Keratinocyte (primary cell): ENCODE measurements at regions not wholly inside any gene's neighbourhood (a gene's known extent, or its start where the extent isn't known, plus 50 kb on each side); places are given as distances from the start of the nearest gene placed in this dataset.

ENCODE experiments used
- DNase-seq: peaks from one replicate; pipeline ENCODE4 v3.0.0-alpha.2; 2011; ENCODE audit warnings: low read depth, missing footprints, low spot score
- FAIRE-seq: peaks from 2 replicates; lab custom pipeline; 2011; peaks lifted over from hg19 to GRCh38; lab: Jason Lieb, UNC
- H2AFZ ChIP-seq: 2 replicates; pipeline ENCODE4 v1.6.0; 2012; ENCODE audit warnings: low read length, control low read depth, inconsistent platforms; ENCODE audit not compliant: control insufficient read depth
- H3K27ac ChIP-seq: 2 replicates; pipeline ENCODE4 v1.5.1; 2011; ENCODE audit warnings: low read length; ENCODE audit not compliant: control insufficient read depth, insufficient read depth
- H3K27me3 ChIP-seq: 3 replicates; pipeline ENCODE4 v1.6.0; 2011; ENCODE audit warnings: low read length; ENCODE audit not compliant: control insufficient read depth, insufficient read depth; ENCODE audit errors: extremely low read depth
- H3K36me3 ChIP-seq, 2 experiments: 2 replicates in 1 of 2; 3 replicates in 1 of 2; pipeline ENCODE4 v1.5.1; 2011; ENCODE audit warnings: low read length in 2 of 2, mild to moderate bottlenecking in 1 of 2; ENCODE audit not compliant: control insufficient read depth in 2 of 2, insufficient read depth in 2 of 2; ENCODE audit errors: extremely low read depth in 1 of 2
- H3K4me1 ChIP-seq: 3 replicates; pipeline ENCODE4 v1.5.1; 2011; ENCODE audit warnings: low read length; ENCODE audit not compliant: control insufficient read depth, insufficient read depth; ENCODE audit errors: extremely low read depth
- H3K4me2 ChIP-seq: 3 replicates; pipeline ENCODE4 v1.6.0; 2011; ENCODE audit warnings: low read depth, low read length; ENCODE audit not compliant: control insufficient read depth, insufficient read depth; ENCODE audit errors: extremely low read depth
- H3K4me3 ChIP-seq, 3 experiments: fragments of 200-600 bp in 1 of 3; sonication (generic) in 1 of 3; 2 replicates in 2 of 3; 3 replicates in 1 of 3; pipeline ENCODE4 v1.5.1; 2011 to 2016; ENCODE audit warnings: low read length in 3 of 3, mild to moderate bottlenecking in 3 of 3, control low read depth in 2 of 3, inconsistent platforms in 1 of 3, low read depth in 1 of 3, mixed read lengths in 1 of 3, mixed run types in 1 of 3, moderate library complexity in 1 of 3; ENCODE audit not compliant: control insufficient read depth in 2 of 3, insufficient read depth in 2 of 3; ENCODE audit errors: extremely low read depth in 1 of 3
- H3K79me2 ChIP-seq: 2 replicates; pipeline ENCODE4 v1.6.0; 2012; ENCODE audit warnings: low read length; ENCODE audit not compliant: control insufficient read depth, insufficient read depth
- H3K9ac ChIP-seq: 3 replicates; pipeline ENCODE4 v1.6.0; 2011; ENCODE audit warnings: low read length; ENCODE audit not compliant: control insufficient read depth, insufficient read depth; ENCODE audit errors: extremely low read depth
- H3K9me1 ChIP-seq: 3 replicates; pipeline ENCODE4 v1.6.0; 2011; ENCODE audit warnings: low read length; ENCODE audit not compliant: control insufficient read depth, insufficient read depth; ENCODE audit errors: extremely low read depth
- H3K9me3 ChIP-seq: 2 replicates; pipeline ENCODE4 v1.5.1; 2012; ENCODE audit warnings: low read depth, low read length; ENCODE audit not compliant: control insufficient read depth
- H4K20me1 ChIP-seq: 3 replicates; pipeline ENCODE4 v1.6.0; 2011; ENCODE audit warnings: low read length; ENCODE audit not compliant: control insufficient read depth, insufficient read depth; ENCODE audit errors: extremely low read depth
- CTCF ChIP-seq, 3 experiments: IDR thresholded peaks in 1 of 3; conservative IDR thresholded peaks in 1 of 3; optimal IDR thresholded peaks in 1 of 3; 2 replicates in 2 of 3; 3 replicates in 1 of 3; pipeline versions ENCODE3 to v1.5.1; 2011; ENCODE audit warnings: low read length in 3 of 3, mild to moderate bottlenecking in 3 of 3, moderate library complexity in 2 of 3, control low read depth in 1 of 3, inconsistent platforms in 1 of 3; ENCODE audit not compliant: insufficient read depth in 2 of 3; ENCODE audit errors: extremely low read depth in 1 of 3
- EZH2 ChIP-seq: IDR thresholded peaks from one replicate; pipeline ENCODE4 v1.6.1; 2012; ENCODE audit warnings: inconsistent platforms, mild to moderate bottlenecking, low read length, moderate library complexity
- dilution Hi-C: fragments of 300-500 bp; cut with MboI; formaldehyde crosslinking; loops from one replicate; pipeline ENCODE4 v1.7.0; 2020; ENCODE audit warnings: low sequenced_read_pairs; ENCODE audit not compliant: extremely low pct_ligation_motif_present

GRCh38 chr20:24364482-24364881 is 104.9 kb upstream of the SYNDIG1 start:
- TF ChIP-seq EZH2 (no peak), CTCF (optimal IDR thresholded peaks at IDR 0.05 in 1 of 3, IDR thresholded peaks at IDR 0.05 in 1 of 3, conservative IDR thresholded peaks at IDR 0.05 in 1 of 3; ENCODE audit: extremely low read depth in 1 of 3, insufficient read depth in 2 of 3, low read length in 3 of 3) (no peak)
- Histone ChIP-seq H3K9me3 (peaks cover 2% of the 10 kb centered on the region), H3K27ac (no peak overlapping the region), H4K20me1 (no peaks in the 10 kb centered on the region), H3K9me1 (no peaks in the 10 kb centered on the region), H3K9ac (no peak overlapping the region), H3K27me3 (no peaks in the 10 kb centered on the region), H2AFZ (no peak overlapping the region), H3K4me1 (no peaks in the 10 kb centered on the region), H3K79me2 (no peaks in the 10 kb centered on the region), H3K4me2 (no peak overlapping the region), H3K36me3 (no peaks in the 10 kb centered on the region), H3K4me3 (no peak overlapping the region)
- no peak for FAIRE-seq
- no peak for DNase-seq
- dilution Hi-C loops = no loop called here

GRCh38 chr20:24363031-24363430 is 106.4 kb upstream of the SYNDIG1 start:
- no peak for FAIRE-seq
- no peaks in the 10 kb centered on the region for H3K4me1 ChIP-seq
- H3K79me2 ChIP-seq = no peaks in the 10 kb centered on the region
- no peaks in the 10 kb centered on the region for H3K9me1 ChIP-seq
- H3K36me3 ChIP-seq = no peaks in the 10 kb centered on the region
- no peaks in the 10 kb centered on the region for H3K27me3 ChIP-seq
- H2AFZ ChIP-seq = no peak overlapping the region
- no peaks in the 10 kb centered on the region for H4K20me1 ChIP-seq
- no peak overlapping the region for H3K27ac ChIP-seq
- no peak overlapping the region for H3K9ac ChIP-seq
- H3K4me2 ChIP-seq = no peak overlapping the region
- TF ChIP-seq EZH2 = no peak
- no peak for TF ChIP-seq CTCF (optimal IDR thresholded peaks at IDR 0.05 in 1 of 3, IDR thresholded peaks at IDR 0.05 in 1 of 3, conservative IDR thresholded peaks at IDR 0.05 in 1 of 3; ENCODE audit: extremely low read depth in 1 of 3, insufficient read depth in 2 of 3, low read length in 3 of 3)
- no peak for DNase-seq
- dilution Hi-C loops = no loop called here
- H3K9me3 ChIP-seq = peaks cover 2% of the 10 kb centered on the region
- H3K4me3 ChIP-seq = no peak overlapping the region
